Adrenal gland (tissue), 9 donors: ENCODE measurements at regions not wholly inside any gene's neighbourhood (a gene's known extent, or its start where the extent isn't known, plus 50 kb on each side); places are given as distances from the start of the nearest gene placed in this dataset.

Experiments used
- DNase-seq, 7 donors: peaks; one replicate each; pipeline ENCODE4 v3.0.0-alpha.2; 2019 to 2020
- H3K27ac ChIP-seq, 5 donors: fragments of 200-600 bp; sonication (generic) in 4 of 5; 1 replicate in 3 of 5; 2 replicates in 2 of 5; pipeline versions ENCODE4 v1.5.1 to v1.8.0; 2016 to 2020; ENCODE audit warnings: mild to moderate bottlenecking in 1 of 5
- H3K27me3 ChIP-seq: fragments of 200-600 bp; 2 replicates; pipeline ENCODE4 v1.8.0; 2021
- H3K36me3 ChIP-seq, 2 donors: fragments of 200-600 bp; replicated peaks in 1 of 2; 1 replicate in 1 of 2; 2 replicates in 1 of 2; pipeline versions ENCODE4 v1.5.1 to v1.8.0; 2018 to 2022
- H3K4me1 ChIP-seq, 2 donors: fragments of 200-600 bp; replicated peaks in 1 of 2; 1 replicate in 1 of 2; 2 replicates in 1 of 2; pipeline versions ENCODE4 v1.5.1 to v1.8.0; 2018 to 2021
- H3K4me3 ChIP-seq, 4 donors: fragments of 200-600 bp; sonication (generic) in 3 of 4; one replicate each; pipeline ENCODE4 v1.5.1; 2016 to 2018
- H3K9me3 ChIP-seq, 3 donors: fragments of 200-600 bp; sonication (generic) in 1 of 3; replicated peaks in 1 of 3; 1 replicate in 2 of 3; 2 replicates in 1 of 3; pipeline versions ENCODE4 v1.5.1 to v1.8.0; 2016 to 2021
- CTCF ChIP-seq, 6 experiments: fragments of 450-650 bp in 4 of 6; fragments of 200-600 bp in 2 of 6; sonication (generic) in 1 of 6; IDR thresholded peaks; 1 replicate in 5 of 6; 2 replicates in 1 of 6; pipeline versions ENCODE4 v1.5.1 to v1.8.0; 2016 to 2021; ENCODE audit warnings: antibody characterized with exemption in 6 of 6, mild to moderate bottlenecking in 2 of 6, moderate library complexity in 1 of 6
- POLR2A ChIP-seq, 2 donors: fragments of 450-650 bp; IDR thresholded peaks; one replicate each; pipeline ENCODE4 v1.6.1; 2017; ENCODE audit warnings: antibody characterized with exemption in 2 of 2, mild to moderate bottlenecking in 2 of 2, moderate library complexity in 1 of 2
- WGBS, 4 donors: extraction: QIAGEN DNeasy Blood & Tissue Kit in 2 of 4; methylation state at CpG; one replicate each; pipeline versions ENCODE4 v1.1.5 to v1.1.7; 2013 to 2017; 5-methylcytosine and 5-hydroxymethylcytosine counted together
- intact Hi-C, 2 donors: fragments of 100-400 bp; cut with DNase I; formaldehyde crosslinking; loops; one replicate each; pipeline versions ENCODE4 v1.14.1 to v1.15.0; 2022 to 2023
- donor health status: healthy with polysubstance abuse.
- donor health status: Bipolar disorder and iron deficiency.
- donor health status: DM: yes; HTN: yes; CAD: no.
- donor health status: DM: no; HTN: no; CAD: no.
- donor health status: DM: no; HTN: no; CAD: no.

GRCh38 chr4:184289179-184289535 is 71.5 kb upstream of the ENPP6 start:
- H3K36me3 ChIP-seq = no peaks in the 10 kb centered on the region
- peaks cover 8 to 11% of the 10 kb centered on the region in 2 donors for H3K4me1 ChIP-seq
- WGBS, 4 donors = 84 to 95% (median 92%) methylated on average over 3 of the region's 3 CpGs
- H3K27ac ChIP-seq = no peak overlapping the region
- H3K9me3 ChIP-seq = no peaks in the 10 kb centered on the region
- H3K4me3 ChIP-seq = no peak overlapping the region
- no peaks in the 10 kb centered on the region for H3K27me3 ChIP-seq
- TF ChIP-seq POLR2A (IDR thresholded peaks at IDR 0.05) = no peak
- intact Hi-C loops = loop anchor here (10.0 kb wide), 2 partner anchors 96 to 186 kb away; partner anchors contain the start of gene IRF2 (in 1 of the 2)
- no peak for DNase-seq

- Histone ChIP-seq H3K27me3 (no peaks in the 10 kb centered on the region), H3K9me3 (no peaks in the 10 kb centered on the region), H3K4me1 (peaks cover 8 to 11% of the 10 kb centered on the region in 2 donors), H3K36me3 (no peaks in the 10 kb centered on the region), H3K27ac (peak overlapping the region in 3 of 5 donors; percentile 43 to 62 (median 53)), H3K4me3 (no peak overlapping the region)
- intact Hi-C loops = loop anchor here (10.0 kb wide), 2 partner anchors 96 to 186 kb away; partner anchors contain the start of gene IRF2 (in 1 of the 2)
- TF ChIP-seq POLR2A (IDR thresholded peaks at IDR 0.05) = no peak
- no peak for TF ChIP-seq CTCF (IDR thresholded peaks at IDR 0.05)
- WGBS, 4 donors = 75 to 81% (median 80%) methylated on average over 10 to 14 of the region's 14 CpGs
- DNase-seq = peak in 1 of 7 donors; percentile 35
Observed at GRCh38 chr4:184288451-184289178, 70.9 kb upstream of the ENPP6 start.

- DNase-seq = peak in 5 of 7 donors; percentile 33 to 63 (median 49)
- H3K36me3 ChIP-seq = no peaks in the 10 kb centered on the region
- peak overlapping the region in 3 of 5 donors; percentile 43 to 62 (median 53) for H3K27ac ChIP-seq
- H3K4me1 ChIP-seq = peaks cover 8 to 11% of the 10 kb centered on the region in 2 donors
- no peaks in the 10 kb centered on the region for H3K27me3 ChIP-seq
- intact Hi-C loops = loop anchor here (10.0 kb wide), 2 partner anchors 97 to 187 kb away; partner anchors contain the start of gene IRF2 (in 1 of the 2)
- no peak overlapping the region for H3K4me3 ChIP-seq
- peak in 5 of 6 experiments; percentile 30 to 52 (median 51) for TF ChIP-seq CTCF (IDR thresholded peaks at IDR 0.05)
- peak in 1 of 2 donors; percentile 12 for TF ChIP-seq POLR2A (IDR thresholded peaks at IDR 0.05)
- 7 to 27% (median 19%) methylated on average over 4 to 5 of the region's 5 CpGs for WGBS, 4 donors
- H3K9me3 ChIP-seq = no peaks in the 10 kb centered on the region
Observed at GRCh38 chr4:184287697-184288255, 70.1 kb upstream of the ENPP6 start.

- 68 to 79% (median 73%) methylated on average over 4 of the region's 4 CpGs for whole genome bisulfite sequencing, 4 donors
- intact Hi-C loops = loop anchor here (10.0 kb wide), 2 partner anchors 98 to 188 kb away; partner anchors contain the start of gene IRF2 (in 1 of the 2)
- DNase-seq = peak in 1 of 7 donors; percentile 21
- Histone ChIP-seq H3K36me3 (no peaks in the 10 kb centered on the region), H3K4me1 (peaks cover 8 to 11% of the 10 kb centered on the region in 2 donors), H3K27me3 (no peaks in the 10 kb centered on the region), H3K9me3 (no peaks in the 10 kb centered on the region), H3K4me3 (no peak overlapping the region), H3K27ac (no peak overlapping the region)
- TF ChIP-seq POLR2A (IDR thresholded peaks at IDR 0.05) (no peak), CTCF (IDR thresholded peaks at IDR 0.05) (no peak)
Observed at GRCh38 chr4:184286358-184286757, 68.7 kb upstream of the ENPP6 start.
